DMS153 treated with DMSO at 0.1 percent for 48 hours (cell line): ENCODE measurements at regions not wholly inside any gene's neighbourhood (a gene's known extent, or its start where the extent isn't known, plus 50 kb on each side); places are given as distances from the start of the nearest gene placed in this dataset.
A peak's percentile ranks its signal among the peaks of the same experiment; 100 is the strongest.

ENCODE experiments used
- DNase-seq: peaks from one replicate; lab custom pipeline; 2025; ENCODE audit not compliant: unreplicated experiment; lab: John Stamatoyannopoulos, UW

DNA sequence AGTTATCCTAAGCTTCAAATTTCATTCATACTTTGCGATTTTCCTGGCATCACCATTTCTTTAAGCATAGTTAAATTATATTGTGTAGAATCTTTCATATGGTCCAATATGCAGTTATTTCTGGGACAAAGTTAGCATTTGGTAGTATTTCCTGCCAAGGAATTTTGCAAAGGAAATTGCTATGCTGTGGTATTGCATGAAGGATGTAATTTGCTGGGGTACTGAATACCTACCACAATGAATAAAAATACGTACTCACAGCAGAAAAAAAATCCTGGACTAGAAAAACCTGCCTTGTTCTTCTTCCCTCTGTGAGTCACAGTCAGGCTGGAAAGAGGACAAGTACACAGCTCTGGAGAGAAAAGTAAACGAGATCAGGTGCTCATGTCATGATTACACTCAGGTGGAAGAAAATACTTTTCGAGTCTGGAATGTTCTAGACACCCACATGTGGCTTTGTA, 241.2 kb downstream of the PTBP2 start:
- no peak for DNase-seq

DNA sequence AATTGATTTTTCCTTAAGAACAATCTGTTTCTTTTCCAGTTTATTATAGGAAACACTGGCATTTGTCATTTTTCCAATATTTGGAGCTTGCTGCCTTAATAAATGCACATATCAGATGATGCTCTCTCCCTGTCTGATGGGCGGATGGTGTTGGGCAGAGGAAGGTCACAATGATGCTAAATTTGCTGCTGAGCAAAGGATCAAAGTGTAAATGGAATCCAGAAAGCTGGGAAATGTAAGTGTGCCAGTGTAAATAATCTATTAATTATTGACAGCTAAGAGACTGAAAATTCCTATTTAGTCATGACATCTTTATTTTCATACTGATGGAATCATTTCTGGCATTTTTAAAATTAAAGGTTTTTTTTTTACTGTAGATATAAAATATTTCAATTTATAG, 243.2 kb downstream of the PTBP2 start:
- DNase-seq, result no peak

DNA sequence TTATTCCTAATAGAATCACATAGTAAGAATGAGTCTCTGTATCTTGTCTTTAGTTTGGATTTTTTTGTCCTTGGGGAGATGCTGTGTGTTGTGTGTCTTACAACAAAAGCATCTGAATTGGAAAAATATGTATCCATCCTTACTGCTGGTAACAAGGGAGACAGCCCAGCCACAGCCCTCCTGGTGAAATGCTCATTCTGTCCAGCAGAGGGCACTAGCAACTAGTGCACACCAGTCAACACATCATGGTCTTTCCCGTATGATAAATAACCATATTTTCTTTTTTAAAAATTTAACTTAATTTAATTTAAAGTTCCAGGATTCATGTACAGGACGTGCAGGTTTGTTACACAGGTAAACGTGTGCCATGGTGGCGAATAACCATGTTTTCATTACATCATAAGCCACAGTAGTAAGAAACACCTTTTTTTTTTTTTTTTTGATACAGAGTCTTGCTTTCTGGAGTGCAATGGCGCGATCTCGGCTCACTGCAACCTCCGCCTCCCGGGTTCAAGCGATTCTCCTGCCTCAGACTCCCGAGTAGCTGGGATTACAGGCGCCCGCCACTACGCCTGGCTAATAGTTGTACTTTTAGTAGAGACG, 245.1 kb downstream of the PTBP2 start:
- peak; percentile 58 for DNase-seq

DNA sequence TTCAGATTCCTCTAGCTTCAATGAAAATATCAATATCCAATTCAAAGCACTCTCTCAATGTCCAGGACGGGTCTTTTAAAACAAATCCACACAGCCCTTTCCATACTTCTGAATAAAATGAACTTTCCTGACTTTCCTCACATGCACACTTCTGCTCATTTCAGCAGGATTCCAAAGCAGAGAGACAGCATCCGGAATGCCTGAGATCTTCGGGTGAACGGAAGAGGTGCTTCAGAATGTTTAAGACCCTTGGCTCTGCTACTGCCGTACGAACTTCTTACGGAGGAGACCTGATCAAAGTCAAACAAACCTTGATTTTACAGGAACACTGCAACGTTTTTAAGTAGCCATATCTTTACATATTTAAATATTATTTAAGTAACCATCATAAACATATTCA, 245.7 kb downstream of the PTBP2 start:
- DNase-seq, result no peak

DNA sequence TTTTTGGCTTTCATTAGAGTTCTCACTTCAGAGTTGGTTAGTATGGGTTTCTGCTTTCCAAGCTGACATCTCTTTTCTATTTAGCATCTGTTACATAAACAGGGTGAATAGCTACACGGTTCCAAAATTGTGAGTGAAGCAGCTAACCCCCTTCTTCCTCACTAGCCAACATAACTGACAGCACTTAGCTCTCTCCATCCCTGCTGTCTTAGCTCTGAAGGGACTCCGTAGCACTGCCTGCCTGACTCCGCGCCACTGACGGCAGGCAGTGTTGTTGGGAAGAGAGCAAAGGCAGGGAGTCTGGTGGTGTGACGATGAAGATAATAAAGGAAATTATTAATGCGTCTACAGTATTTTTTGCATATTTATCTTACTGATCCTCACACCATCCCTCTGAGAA, 247.0 kb downstream of the PTBP2 start:
- DNase-seq, result no peak

DNA sequence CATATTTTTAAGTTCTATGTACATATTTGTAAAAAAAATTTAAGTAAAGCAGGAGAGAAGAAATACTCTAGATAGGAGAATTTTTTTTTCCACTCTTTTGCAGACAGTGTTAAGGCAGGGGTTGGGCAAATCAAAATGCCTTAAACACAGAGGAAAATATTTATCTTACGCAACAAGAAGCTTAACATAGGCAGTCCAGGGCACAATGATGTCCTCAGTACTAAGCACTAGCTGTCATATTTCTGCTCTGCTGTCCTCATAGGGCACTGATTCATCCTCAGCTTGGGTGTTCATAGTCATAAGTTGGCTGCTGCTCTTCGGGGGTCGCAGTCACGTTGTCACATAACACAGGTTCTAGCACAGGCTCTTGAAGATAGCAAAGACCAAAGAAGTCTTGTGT, 247.4 kb downstream of the PTBP2 start:
- no peak for DNase-seq

DNA sequence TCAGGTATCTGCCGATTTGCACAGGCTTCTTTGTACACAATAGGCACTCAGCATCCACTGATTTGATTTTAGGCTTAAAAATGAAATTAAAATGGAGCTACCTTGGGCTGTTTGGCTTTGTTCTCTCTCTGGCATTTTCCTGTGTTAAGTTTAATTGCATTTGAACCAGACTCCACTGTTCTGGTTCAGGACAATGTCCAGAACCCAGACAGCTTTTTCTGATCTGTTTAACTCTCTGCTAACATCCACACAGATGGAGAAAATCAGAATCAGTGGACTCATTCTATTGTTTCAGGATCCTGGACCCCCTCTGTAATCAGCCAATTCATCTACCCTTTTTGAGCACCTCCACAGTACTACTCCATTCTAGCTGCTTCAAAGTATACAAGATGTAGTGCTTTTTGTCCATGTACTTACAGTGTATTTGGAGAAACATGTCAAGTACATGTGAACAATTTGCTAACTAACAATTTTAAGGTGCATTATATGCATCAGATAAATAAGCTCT, 248.1 kb downstream of the PTBP2 start:
- no peak for DNase-seq

DNA sequence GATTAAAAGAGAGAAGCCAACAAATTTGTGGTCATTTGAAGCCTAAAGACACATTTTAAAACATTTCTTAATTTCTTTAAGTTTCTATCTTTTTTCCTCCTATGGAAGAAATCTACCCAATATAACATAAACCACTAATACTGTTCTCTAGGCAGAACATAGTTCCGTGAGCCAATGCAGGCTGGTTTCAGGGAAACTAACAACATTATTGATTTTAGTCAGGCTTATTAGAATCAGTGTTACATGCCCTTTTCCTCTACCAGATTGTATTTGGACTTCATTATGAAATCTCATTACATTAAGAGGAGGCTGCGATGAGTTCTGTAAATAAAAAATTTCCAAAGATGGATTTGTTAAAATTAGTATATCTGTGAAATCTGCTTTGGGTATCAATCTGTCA, 249.9 kb downstream of the PTBP2 start:
- no peak for DNase-seq

DNA sequence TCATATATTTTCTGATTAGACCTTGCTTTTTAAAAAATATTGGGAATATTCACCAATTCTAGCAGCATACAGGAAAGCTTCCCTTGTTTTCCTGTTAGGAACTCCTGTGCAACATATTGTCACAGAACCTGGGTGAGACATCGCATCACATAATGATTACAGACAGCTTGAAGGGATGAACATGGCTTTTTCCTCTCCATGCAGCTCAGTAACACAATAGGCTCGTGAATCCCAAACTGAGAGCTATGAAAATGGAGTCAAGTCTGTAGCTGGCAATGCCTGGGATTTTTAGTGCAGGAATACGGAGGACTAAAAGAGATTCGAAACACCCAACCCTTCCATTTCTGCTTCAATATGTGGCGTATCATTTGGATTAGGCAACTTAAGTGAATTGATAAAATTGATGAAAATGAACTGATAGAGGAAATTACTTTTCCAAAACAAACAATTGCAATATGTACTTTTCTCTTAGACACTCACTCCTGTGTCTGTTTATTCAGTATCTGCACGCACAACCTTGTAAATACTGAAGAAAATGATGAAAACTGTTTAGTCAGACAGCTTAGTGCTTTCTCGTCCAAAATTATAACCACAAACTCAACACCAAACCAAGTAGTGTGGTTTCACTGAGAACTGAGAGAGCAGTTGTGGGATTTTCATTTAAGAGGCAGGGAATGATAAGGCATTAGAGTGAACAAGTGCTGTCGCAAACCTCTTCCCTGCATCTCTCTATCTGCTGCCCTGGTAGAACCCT, 250.4 kb downstream of the PTBP2 start:
- no peak for DNase-seq

DNA sequence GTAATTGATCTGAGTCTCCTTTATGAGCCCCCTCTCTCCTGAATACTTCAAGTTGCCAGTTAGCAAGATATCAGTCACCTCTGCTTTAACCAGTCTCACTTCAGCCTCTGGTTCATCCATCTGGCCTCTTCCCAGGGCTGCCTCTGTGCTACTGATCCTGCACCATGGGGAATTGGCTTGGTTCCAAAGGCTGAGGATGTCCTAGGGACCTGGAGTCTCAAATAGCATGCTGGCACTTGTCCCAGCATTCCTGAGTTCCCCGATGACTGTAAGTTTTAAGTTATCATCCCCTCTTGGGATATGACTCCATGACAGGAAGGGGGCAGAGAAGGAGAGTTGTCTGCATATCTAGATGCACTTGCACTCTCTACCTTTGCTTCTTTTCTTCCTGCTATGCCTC, 252.0 kb downstream of the PTBP2 start:
- DNase-seq, result no peak

DNA sequence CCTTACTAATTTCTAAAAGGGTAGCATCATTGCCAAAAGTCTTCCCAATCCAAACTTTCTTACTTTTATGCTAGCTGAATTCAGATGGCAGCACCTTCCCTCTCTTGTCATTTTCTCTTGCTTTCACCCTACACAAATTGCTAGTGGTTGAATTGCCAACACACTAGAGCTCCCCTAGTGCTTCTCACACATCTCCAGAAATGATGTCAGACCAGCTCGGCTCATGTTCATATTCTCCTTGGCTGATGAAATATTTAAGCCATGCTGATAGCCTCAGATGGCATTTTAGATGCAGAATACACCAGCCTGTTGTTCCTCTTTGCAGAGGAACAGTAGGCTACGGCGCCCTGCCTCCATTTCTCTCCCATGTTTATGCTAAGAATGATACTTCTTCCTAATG, 256.9 kb downstream of the PTBP2 start:
- DNase-seq, result no peak

DNA sequence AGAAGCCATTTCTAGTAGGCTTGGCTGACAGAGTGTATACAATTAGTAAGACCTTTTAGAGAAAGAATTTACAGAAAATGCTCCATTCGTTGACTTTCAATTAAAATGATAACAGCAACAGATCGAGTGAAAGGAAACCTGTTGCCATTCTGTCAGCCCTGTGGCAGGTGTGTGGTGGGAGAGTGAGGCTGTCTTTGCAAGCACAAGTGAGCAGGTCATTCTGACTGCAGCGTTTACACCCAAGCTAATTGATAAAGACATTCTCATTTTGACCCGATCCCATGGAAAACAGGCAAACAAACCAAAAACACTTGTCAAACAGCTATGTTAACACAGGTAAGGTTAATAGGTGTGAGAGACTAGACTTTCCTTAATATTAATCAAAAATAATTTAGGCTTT, 257.3 kb downstream of the PTBP2 start:
- no peak for DNase-seq

DNA sequence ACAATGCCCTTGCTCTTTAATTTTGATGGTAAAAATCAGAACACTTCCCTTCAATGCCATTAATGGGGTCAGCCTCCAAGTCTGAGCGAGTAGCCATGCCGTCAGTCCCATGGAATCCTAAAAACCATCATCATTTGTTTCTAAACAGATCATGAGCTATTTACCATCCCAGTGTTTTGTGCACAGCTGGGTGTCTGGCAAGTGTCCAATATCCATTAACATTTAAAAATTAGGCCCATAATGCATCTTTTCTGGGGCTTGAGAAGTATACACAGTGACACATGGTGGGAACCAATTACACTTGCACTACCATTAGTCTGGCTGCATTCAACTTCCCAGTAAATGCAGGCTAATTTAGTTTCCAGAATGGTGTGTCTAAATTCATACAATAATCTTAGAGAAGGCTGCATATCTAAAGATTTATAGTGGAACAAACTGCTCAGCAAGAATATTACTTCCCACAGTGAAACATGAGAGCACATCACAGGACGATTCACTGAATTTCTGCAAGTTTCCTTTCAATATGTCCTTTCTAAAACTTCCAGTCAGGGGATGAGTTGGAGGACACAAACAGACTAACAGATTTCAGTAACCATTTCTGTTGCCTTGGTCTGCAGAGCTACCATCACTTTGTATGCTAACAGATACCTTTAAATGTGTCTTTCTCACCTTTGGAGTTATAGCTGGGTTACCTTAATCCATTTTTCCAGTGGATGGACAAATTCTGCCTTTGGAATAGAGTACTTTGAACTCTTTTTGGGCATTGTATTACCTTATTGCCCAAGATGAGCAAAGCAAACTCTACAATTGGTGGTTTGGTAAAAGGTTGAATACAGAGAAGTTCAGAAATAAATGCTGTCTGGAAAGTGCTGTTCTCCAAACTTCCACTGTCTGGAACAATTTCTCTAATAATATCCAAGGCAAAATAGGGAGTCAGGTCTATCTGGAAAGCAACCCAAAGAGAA, 258.0 kb downstream of the PTBP2 start:
- DNase-seq, result no peak

DNA sequence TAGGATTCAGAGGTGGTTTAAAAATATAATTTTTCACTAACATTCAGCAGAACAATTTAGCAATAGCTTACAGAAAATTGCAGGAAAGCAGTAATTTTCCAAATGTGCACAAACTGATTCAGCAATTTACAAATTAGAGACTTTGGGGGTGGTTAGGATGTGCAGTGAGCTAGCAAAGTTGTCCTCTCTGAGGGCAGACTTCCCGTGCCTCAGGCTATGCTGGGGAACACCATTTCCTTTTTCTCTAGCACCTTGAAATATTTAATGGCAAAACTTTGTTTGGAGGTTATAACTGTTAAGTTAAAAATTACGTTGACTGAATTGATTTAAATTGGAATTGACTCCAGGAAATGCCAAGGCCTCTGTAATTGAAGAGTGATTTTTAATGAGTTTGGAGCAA, 258.9 kb downstream of the PTBP2 start:
- DNase-seq, result no peak

DNA sequence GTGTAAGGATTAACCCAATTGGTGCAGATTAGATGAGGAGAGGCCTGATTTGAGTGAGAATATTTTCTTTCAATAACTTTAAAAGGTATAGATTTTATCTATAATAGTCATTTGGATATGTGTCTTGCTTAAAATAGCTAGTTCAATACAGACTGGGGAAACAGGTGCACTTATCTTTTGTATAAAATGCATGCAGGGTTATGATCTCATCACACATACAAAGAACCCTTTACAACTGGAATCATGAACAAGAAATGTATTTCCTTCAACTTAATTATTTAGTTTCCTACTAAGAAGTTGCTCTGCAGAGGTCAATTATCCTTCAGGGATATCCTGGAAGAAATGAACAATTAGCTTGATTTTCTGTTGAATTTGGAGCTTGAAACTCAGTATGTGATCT, 259.6 kb downstream of the PTBP2 start:
- DNase-seq, result no peak

DNA sequence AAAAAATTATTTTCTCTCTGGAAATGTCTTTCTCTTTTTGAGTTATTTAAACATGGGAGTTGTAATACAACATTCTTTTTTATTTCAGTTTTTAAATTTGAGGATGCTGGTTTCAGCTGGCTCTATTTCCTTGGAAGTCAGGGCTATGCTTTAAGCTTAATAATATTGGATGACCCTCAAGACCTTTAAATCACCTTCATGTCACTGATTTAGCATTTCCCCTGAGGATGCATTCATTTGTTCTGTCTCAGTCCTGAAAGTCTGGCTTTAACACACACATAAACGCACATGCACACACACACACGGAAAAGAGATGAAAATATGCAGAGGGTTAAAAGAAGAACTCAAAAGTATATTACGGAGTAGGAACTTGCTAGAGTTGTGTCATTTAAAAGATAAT, 260.5 kb downstream of the PTBP2 start:
- DNase-seq, result no peak

DNA sequence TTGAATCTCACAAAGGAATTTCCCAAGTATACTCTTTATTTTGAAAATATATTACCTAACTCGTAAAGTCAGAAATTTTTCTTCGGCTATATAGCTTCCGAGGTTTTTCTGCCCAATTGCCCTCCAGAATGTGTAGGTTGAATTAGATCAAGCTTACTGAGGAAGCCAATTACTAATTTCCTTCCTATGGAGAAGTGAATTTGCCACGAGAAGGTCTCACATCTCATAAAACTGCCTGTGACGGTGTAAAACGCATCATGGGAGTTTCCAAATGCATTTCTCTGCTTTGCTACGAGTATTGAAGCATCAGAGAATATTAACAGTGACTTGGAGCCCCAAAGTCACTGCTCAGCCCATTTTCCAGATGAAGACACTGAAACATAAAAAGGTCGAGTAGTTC, 262.3 kb downstream of the PTBP2 start:
- no peak for DNase-seq

DNA sequence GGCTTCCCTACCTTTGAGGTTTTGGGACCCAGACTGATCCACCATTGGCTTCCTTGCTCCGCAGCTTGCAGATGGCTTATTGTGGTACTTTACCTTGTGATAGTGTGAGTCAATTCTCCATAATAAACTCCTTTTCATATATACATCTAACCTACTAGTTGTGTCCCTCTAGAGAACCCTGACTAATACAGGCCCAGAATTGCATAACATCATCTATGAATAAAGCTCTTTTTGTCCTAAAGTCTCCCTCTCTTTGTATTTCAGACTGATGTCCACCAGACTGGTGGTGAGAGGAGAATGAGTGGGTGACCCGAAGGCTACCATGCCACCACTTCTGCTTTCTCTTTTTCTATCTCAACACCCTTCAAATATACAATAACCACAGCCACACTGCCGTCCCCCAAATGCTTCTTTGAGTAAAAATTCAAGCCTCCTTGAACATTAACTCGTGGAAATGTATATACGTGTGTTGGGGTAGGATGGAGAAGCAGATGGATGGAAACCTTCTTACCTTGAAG, 265.7 kb downstream of the PTBP2 start:
- no peak for DNase-seq

DNA sequence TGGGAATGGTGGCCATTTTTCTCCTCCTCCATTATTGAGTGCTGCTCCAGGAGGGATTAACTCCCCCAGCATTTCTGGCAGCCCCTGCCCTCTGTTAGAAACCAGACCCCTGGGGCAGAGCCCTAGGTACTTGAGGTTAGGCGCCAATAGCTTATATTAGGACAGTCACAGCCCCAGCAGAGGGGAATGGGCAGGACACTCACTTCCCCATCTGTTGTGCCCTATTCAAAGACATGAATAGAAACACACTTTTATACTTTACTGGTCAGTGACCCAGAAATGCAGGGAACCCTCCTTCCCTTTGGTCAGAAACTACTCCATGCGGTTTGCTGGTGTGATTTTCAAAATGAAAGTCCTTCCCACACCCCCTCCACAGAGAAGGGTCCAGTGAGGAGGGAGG, 267.7 kb downstream of the PTBP2 start:
- no peak for DNase-seq

DNA sequence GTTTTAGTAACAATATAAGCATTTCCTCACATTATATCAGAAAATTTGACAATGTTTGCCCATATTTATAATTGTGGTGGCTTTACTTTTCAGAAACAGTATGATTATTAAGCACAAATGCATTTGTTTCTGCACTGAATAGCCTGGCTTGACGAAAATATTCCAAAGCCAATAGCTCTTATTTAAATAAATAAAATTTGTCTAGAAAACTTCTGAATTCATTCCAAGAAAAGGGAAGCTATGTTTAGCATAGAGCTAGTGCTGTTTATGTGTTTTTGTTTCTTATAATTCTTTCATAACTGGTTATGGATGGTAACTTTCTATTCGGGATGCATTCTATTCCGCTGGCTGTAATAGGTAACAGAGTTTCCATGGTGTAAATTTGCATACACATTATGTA, 268.6 kb downstream of the PTBP2 start:
- DNase-seq, result no peak

DNA sequence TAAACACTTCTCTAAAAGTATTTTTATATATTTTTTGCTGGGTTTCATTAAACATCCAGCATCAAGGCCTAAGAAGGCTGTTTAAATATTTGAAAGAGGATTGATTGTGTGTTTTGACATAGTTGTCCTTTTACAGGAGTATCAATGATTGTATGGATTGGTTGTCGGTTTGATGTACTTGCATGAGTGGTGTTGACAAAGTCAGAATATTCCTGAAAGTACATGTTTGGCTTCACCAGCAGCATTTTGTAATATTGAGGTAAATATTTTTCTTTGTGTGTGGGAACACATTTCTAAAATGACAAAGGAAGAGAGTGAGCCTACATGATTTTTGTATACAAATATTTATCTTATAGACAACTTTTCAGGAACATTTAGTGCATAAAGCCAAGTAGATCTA, 269.7 kb downstream of the PTBP2 start:
- DNase-seq, result no peak
